GM18517 (cell line): ENCODE measurements at regions not wholly inside any gene's neighbourhood (a gene's known extent, or its start where the extent isn't known, plus 50 kb on each side); places are given as distances from the start of the nearest gene placed in this dataset.

ENCODE experiments used
- ATAC-seq: cut with Tn5 transposase; IDR thresholded peaks from one replicate; pipeline ENCODE4 v1.9.1; 2021; ENCODE audit warnings: mild to moderate bottlenecking, moderate library complexity; ENCODE audit not compliant: unreplicated experiment

- ATAC-seq, result no peak
Observed at GRCh38 chr9:82923912-82924605, 138.9 kb downstream of the RASEF start.
